ENCODE measurements at regions not wholly inside any gene's neighbourhood (a gene's known extent, or its start where the extent isn't known, plus 50 kb on each side); places are given as distances from the start of the nearest gene placed in this dataset.

GRCh38 chr18:49723648-49724180, 89.6 kb downstream of the ACAA2 start (continued):
- TF ChIP-seq NRF1 (IDR thresholded peaks at IDR 0.05; ENCODE audit: low read depth, low read length) (no peak), RAD21 (IDR thresholded peaks at IDR 0.05; ENCODE audit: low read length) (no peak), NFIC (IDR thresholded peaks at IDR 0.05; ENCODE audit: borderline replicate concordance) (peak; percentile 89), POLR2AphosphoS5 (IDR thresholded peaks at IDR 0.05; ENCODE audit: low read depth, low read length) (no peak), RCOR1 (IDR thresholded peaks at IDR 0.05; ENCODE audit: low read length) (no peak), PBX3 (IDR thresholded peaks at IDR 0.05) (peak; percentile 81), TEAD4 (IDR thresholded peaks at IDR 0.05; ENCODE audit: borderline replicate concordance, insufficient read depth) (peak; percentile 86), USF2 (IDR thresholded peaks at IDR 0.05; ENCODE audit: borderline replicate concordance, low read depth, low read length) (no peak)

DNA sequence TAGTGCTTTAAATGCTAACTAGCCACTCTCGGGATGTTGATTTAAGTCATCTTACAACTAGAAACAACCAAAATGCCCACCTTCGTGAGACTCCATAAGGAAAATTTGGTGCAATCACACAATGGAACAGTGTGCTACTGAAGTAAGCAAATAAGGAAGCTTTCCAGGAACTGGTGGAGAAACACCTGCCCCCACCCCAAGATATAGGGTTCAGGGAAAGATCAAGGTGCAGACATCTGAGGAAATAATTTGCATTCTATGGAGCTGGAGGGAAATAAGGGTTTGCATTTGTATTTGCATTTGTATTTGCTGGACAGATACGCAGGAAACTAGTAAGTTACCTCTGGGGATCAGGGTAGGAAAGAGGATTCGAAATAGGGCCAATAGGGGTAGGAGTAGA, 90.9 kb downstream of the ACAA2 start:
- H3K4me2 ChIP-seq, result no peak overlapping the region
- WGBS (ENCODE audit: low lambda C conversion rate), result 71% methylated on average over 4 of the region's 4 CpGs
- CTCF ChIA-PET, result interaction anchor here (1.0 kb wide), 1 partner anchor 212 kb away, joined by 3 read pairs; no protein-coding TSS in a partner anchor
- no peak overlapping the region for H3K9ac ChIP-seq
- no peaks in the 10 kb centered on the region for H3K9me3 ChIP-seq
- no peak overlapping the region for H2AFZ ChIP-seq (ENCODE audit: low read depth)
- TF ChIP-seq USF2 (IDR thresholded peaks at IDR 0.05; ENCODE audit: borderline replicate concordance, low read depth, low read length) (no peak), FOSL2 (IDR thresholded peaks at IDR 0.05; ENCODE audit: borderline replicate concordance, low read depth) (no peak), FOXJ3 (CRISPR knock-in tag; IDR thresholded peaks at IDR 0.05) (no peak), ELF1 (IDR thresholded peaks at IDR 0.05) (no peak), TCF12 (IDR thresholded peaks at IDR 0.05) (no peak), CHD2 (IDR thresholded peaks at IDR 0.05; ENCODE audit: low read length, partially characterized antibody) (no peak), FOXM1 (IDR thresholded peaks at IDR 0.05; ENCODE audit: low read depth) (no peak), NRF1 (IDR thresholded peaks at IDR 0.05; ENCODE audit: low read depth, low read length) (no peak), RFX5 (IDR thresholded peaks at IDR 0.05; ENCODE audit: low read length) (no peak), MEF2A (IDR thresholded peaks at IDR 0.05; ENCODE audit: borderline replicate concordance, low read depth) (no peak), TEAD4 (IDR thresholded peaks at IDR 0.05; ENCODE audit: borderline replicate concordance, insufficient read depth) (no peak), TAF1 (IDR thresholded peaks at IDR 0.05; ENCODE audit: borderline replicate concordance, low read depth, low read length) (no peak), RXRA (IDR thresholded peaks at IDR 0.05; ENCODE audit: borderline replicate concordance, low read depth) (no peak)
- no peaks in the 10 kb centered on the region for H3K27me3 ChIP-seq (ENCODE audit: insufficient read depth)
- H3K4me3 ChIP-seq (ENCODE audit: low read depth in 2 of 2, low read length in 1 of 2), result no peak overlapping the region
- no peaks in the 10 kb centered on the region for H3K36me3 ChIP-seq (replicated peaks in 1 of 2; ENCODE audit: control insufficient read depth in 1 of 2, insufficient read depth in 2 of 2, low read length in 1 of 2)
- no peaks in the 10 kb centered on the region for H3K9me2 ChIP-seq
- peaks cover 30% of the 10 kb centered on the region for H3F3A ChIP-seq (replicated peaks; ENCODE audit: insufficient read depth)
- peak overlapping the region in 1 of 2 experiments; percentile 98; a peak in 1 of 4 replicates for H3K27ac ChIP-seq (ENCODE audit: low read depth in 2 of 2, low read length in 1 of 2)
- peaks cover 11 to 34% of the 10 kb centered on the region in 2 experiments; a peak in 3 of 4 replicates for H3K4me1 ChIP-seq (ENCODE audit: control insufficient read depth in 1 of 2, insufficient read depth in 2 of 2, low read depth in 1 of 2, low read length in 1 of 2)
- no peaks in the 10 kb centered on the region for H3K79me2 ChIP-seq (ENCODE audit: insufficient read depth)
- H4K20me1 ChIP-seq (ENCODE audit: insufficient read depth), result no peaks in the 10 kb centered on the region
- POLR2A ChIA-PET, result no interaction called here
- DNase-seq, result no peak
